Ovary (tissue), 3 donors: ENCODE measurements at regions not wholly inside any gene's neighbourhood (a gene's known extent, or its start where the extent isn't known, plus 50 kb on each side); places are given as distances from the start of the nearest gene placed in this dataset.

Source experiments
- CTCF ChIP-seq, 3 donors: fragments of 450-650 bp in 2 of 3; fragments of 200-600 bp in 1 of 3; IDR thresholded peaks; one replicate each; pipeline versions ENCODE4 v1.5.1 to v1.8.0; 2016 to 2022; ENCODE audit warnings: antibody characterized with exemption in 3 of 3, mild to moderate bottlenecking in 1 of 3
- EP300 ChIP-seq: sonication (generic); formaldehyde crosslinking; IDR thresholded peaks from one replicate; pipeline ENCODE4 v1.6.1; 2017; ENCODE audit warnings: antibody characterized with exemption
- POLR2A ChIP-seq: fragments of 450-650 bp; IDR thresholded peaks from one replicate; pipeline ENCODE4 v1.6.1; 2017; ENCODE audit warnings: antibody characterized with exemption, mild to moderate bottlenecking, moderate library complexity
- donor health status: DM: no; HTN: no; CAD: no.

GRCh38 chr13:112202266-112202665 is 135.3 kb downstream of the SOX1 start:
- TF ChIP-seq CTCF (IDR thresholded peaks at IDR 0.05): no peak
- no peak for TF ChIP-seq POLR2A
- TF ChIP-seq EP300: no peak
